NT2/D1 (cell line): ENCODE measurements at regions not wholly inside any gene's neighbourhood (a gene's known extent, or its start where the extent isn't known, plus 50 kb on each side); places are given as distances from the start of the nearest gene placed in this dataset.
"Not testable (repeated sequence)": the region's sequence is repeated elsewhere in the genome, so short reads cannot be mapped to it uniquely, and the experiment has no call there.

ENCODE experiments used
- DNase-seq: peaks from one replicate; pipeline ENCODE4 v3.0.0-alpha.2; 2011; ENCODE audit warnings: low read depth, low spot score
- H3K27me3 ChIP-seq: 2 replicates; pipeline ENCODE4 v1.6.0; 2011; ENCODE audit warnings: mild to moderate bottlenecking; ENCODE audit not compliant: insufficient read length, insufficient read depth
- H3K36me3 ChIP-seq: 2 replicates; pipeline ENCODE4 v1.6.1; 2011; ENCODE audit warnings: mild to moderate bottlenecking, low read length, mixed read lengths; ENCODE audit not compliant: insufficient read depth, insufficient read length
- H3K4me1 ChIP-seq: 2 replicates; pipeline ENCODE4 v1.5.1; 2011; ENCODE audit not compliant: insufficient read depth, insufficient read length
- H3K4me3 ChIP-seq: 2 replicates; pipeline ENCODE4 v1.5.1; 2011; ENCODE audit warnings: low read depth; ENCODE audit not compliant: insufficient read length
- H3K9ac ChIP-seq: 2 replicates; pipeline ENCODE4 v1.6.0; 2011; ENCODE audit warnings: low read depth; ENCODE audit not compliant: insufficient read length
- H3K9me3 ChIP-seq: 2 replicates; pipeline ENCODE4 v1.5.1; 2011; ENCODE audit warnings: mild to moderate bottlenecking, low read length; ENCODE audit not compliant: insufficient read depth
- SUZ12 ChIP-seq: IDR thresholded peaks from 2 replicates; pipeline ENCODE4 v1.6.1; 2011; ENCODE audit not compliant: insufficient read length, insufficient read depth; ENCODE audit errors: extremely low read depth
- YY1 ChIP-seq: IDR thresholded peaks from 2 replicates; pipeline ENCODE4 v1.6.1; 2011; ENCODE audit not compliant: insufficient read length, insufficient read depth
- ZNF274 ChIP-seq: IDR thresholded peaks from 2 replicates; pipeline ENCODE4 v1.6.1; 2011; ENCODE audit warnings: mild to moderate bottlenecking, low read depth, low read length

GRCh38 chr21:28294051-28294450, 698.6 kb downstream of the LTN1 start:
- H3K9me3 ChIP-seq = peaks cover 24% of the 10 kb centered on the region; the same call in 1 of the 2 replicates
- H3K27me3 ChIP-seq = no peaks in the 10 kb centered on the region
- H3K9ac ChIP-seq = no peak overlapping the region
- H3K4me3 ChIP-seq = no peak overlapping the region
- H3K4me1 ChIP-seq = no peaks in the 10 kb centered on the region
- H3K36me3 ChIP-seq = no peaks in the 10 kb centered on the region
- DNase-seq = no peak
- TF ChIP-seq ZNF274 (no peak), SUZ12 (no peak), YY1 (no peak)

- TF ChIP-seq YY1 (no peak), ZNF274 (no peak), SUZ12 (no peak)
- no peak for DNase-seq
- no peaks in the 10 kb centered on the region for H3K4me1 ChIP-seq
- H3K36me3 ChIP-seq = no peaks in the 10 kb centered on the region
- no peak overlapping the region for H3K4me3 ChIP-seq
- H3K27me3 ChIP-seq = no peaks in the 10 kb centered on the region
- H3K9me3 ChIP-seq = 0 out of 2 replicates have a peak, but pooled peaks cover under 1% of the 10 kb centered on the region
- no peak overlapping the region for H3K9ac ChIP-seq
Observed at GRCh38 chr21:28283641-28284490, 708.8 kb downstream of the LTN1 start.

DNA sequence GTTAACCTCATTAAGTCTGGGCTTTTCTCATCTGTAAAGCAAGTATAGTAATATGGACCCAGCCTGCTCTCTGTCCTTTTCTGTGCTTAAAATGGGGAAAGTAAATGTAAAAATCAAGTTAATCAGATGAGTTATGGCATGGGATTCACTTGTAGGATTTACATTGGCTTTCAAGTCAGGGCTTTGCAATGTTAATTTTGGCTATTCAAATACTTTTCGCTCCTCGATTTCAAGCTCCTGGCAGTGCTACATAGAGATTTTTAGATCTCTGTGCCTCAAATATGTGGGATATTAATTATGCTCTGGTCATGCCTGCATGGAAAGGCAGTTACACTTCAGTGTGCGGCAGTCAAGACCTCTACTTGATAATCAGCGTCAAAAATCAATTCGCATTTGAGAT, 709.8 kb downstream of the LTN1 start:
- H3K9ac ChIP-seq = no peak overlapping the region
- DNase-seq = no peak
- no peak overlapping the region for H3K4me3 ChIP-seq
- no peaks in the 10 kb centered on the region for H3K4me1 ChIP-seq
- no peaks in the 10 kb centered on the region for H3K27me3 ChIP-seq
- H3K9me3 ChIP-seq = no peaks in the 10 kb centered on the region
- TF ChIP-seq YY1 (no peak), SUZ12 (no peak), ZNF274 (no peak)
- H3K36me3 ChIP-seq = no peaks in the 10 kb centered on the region

DNA sequence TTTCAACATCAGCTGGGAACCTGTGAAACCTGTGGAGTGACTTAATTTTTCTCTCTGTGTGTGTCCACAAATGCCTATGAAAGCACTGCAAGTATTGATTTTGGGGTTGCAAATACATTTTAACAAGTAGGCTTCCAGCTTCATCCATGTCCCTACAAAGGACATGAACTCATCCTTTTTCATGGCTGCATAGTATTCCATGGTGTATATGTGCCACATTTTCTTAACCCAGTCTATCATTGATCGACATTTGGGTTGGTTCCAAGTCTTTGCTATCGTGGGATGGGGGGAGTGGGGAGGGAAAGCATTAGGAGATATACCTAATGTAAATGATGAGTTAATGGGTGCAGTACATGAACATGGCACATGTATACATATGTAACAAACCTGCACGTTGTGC, 711.3 kb downstream of the LTN1 start:
- not testable (repeated sequence) for H3K27me3 ChIP-seq, H3K9ac ChIP-seq, H3K4me3 ChIP-seq, H3K4me1 ChIP-seq, DNase-seq, H3K9me3 ChIP-seq, H3K36me3 ChIP-seq

- no peaks in the 10 kb centered on the region; the same call in 1 of the 2 replicates for H3K9me3 ChIP-seq
- H3K9ac ChIP-seq = no peak overlapping the region
- H3K4me1 ChIP-seq = no peaks in the 10 kb centered on the region
- DNase-seq = peak; percentile 27
- no peaks in the 10 kb centered on the region for H3K27me3 ChIP-seq
- no peak overlapping the region for H3K4me3 ChIP-seq
- TF ChIP-seq YY1 = no peak
- no peaks in the 10 kb centered on the region for H3K36me3 ChIP-seq
Observed at GRCh38 chr21:28280611-28281010, 712.1 kb downstream of the LTN1 start.

DNA sequence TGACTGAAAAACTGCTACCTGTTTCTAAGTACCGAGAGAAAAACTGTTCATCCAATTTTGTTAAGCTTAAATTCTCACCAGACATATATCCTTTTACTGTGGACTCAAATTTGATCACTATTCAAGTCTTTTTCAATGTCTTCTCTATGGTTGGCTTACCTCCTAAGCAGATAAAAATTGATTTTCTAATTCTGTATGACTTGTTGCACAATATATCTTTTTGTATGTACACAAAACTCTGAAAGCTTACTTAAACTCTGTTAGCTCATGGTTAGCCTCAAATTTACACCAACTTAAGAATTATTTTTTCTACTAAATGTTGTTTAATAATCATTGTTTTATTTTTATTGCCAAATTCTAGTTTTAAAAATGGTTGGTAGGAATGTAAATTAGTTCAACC, 715.4 kb downstream of the LTN1 start:
- Histone ChIP-seq H3K4me1 (no peaks in the 10 kb centered on the region), H3K27me3 (no peaks in the 10 kb centered on the region)
- no peak for DNase-seq

GRCh38 chr21:28272272-28272992, 720.2 kb downstream of the LTN1 start:
- Histone ChIP-seq H3K36me3 (no peaks in the 10 kb centered on the region), H3K9me3 (no peaks in the 10 kb centered on the region; the same call in 1 of the 2 replicates), H3K4me3 (no peak overlapping the region), H3K27me3 (no peaks in the 10 kb centered on the region), H3K4me1 (no peaks in the 10 kb centered on the region), H3K9ac (no peak overlapping the region)
- DNase-seq = no peak
- no peak for TF ChIP-seq YY1
- no peak for TF ChIP-seq ZNF274
- no peak for TF ChIP-seq SUZ12

More for the DNA sequence above, 715.4 kb downstream of the LTN1 start:
- Histone ChIP-seq H3K4me3 (no peak overlapping the region), H3K9me3 (no peaks in the 10 kb centered on the region; the same call in 1 of the 2 replicates), H3K36me3 (no peaks in the 10 kb centered on the region), H3K9ac (no peak overlapping the region)
- TF ChIP-seq SUZ12 = no peak
- TF ChIP-seq YY1 = no peak
- no peak for TF ChIP-seq ZNF274
